Gastroesophageal sphincter (tissue), 3 donors: ENCODE measurements at regions not wholly inside any gene's neighbourhood (a gene's known extent, or its start where the extent isn't known, plus 50 kb on each side); places are given as distances from the start of the nearest gene placed in this dataset.

Source experiments
- EP300 ChIP-seq: sonication (generic); formaldehyde crosslinking; IDR thresholded peaks from one replicate; pipeline ENCODE4 v1.6.1; 2017; ENCODE audit warnings: antibody characterized with exemption, mild to moderate bottlenecking
- POLR2A ChIP-seq, 2 donors: fragments of 450-650 bp; IDR thresholded peaks; one replicate each; pipeline ENCODE4 v1.6.1; 2017; ENCODE audit warnings: antibody characterized with exemption in 2 of 2, mild to moderate bottlenecking in 2 of 2, moderate library complexity in 1 of 2
- POLR2AphosphoS5 ChIP-seq: sonication (generic); formaldehyde crosslinking; IDR thresholded peaks from one replicate; pipeline ENCODE4 v1.6.1; 2017; ENCODE audit warnings: antibody characterized with exemption
- TF ChIP-seq, protein P1 (sequence below), 4 experiments: fragments of 200-600 bp in 2 of 4; fragments of 450-650 bp in 2 of 4; sonication (generic) in 1 of 4; IDR thresholded peaks; one replicate each; pipeline ENCODE4 v1.5.1; 2017 to 2019; ENCODE audit warnings: antibody characterized with exemption in 4 of 4, mild to moderate bottlenecking in 2 of 4, moderate library complexity in 2 of 4

DNA sequence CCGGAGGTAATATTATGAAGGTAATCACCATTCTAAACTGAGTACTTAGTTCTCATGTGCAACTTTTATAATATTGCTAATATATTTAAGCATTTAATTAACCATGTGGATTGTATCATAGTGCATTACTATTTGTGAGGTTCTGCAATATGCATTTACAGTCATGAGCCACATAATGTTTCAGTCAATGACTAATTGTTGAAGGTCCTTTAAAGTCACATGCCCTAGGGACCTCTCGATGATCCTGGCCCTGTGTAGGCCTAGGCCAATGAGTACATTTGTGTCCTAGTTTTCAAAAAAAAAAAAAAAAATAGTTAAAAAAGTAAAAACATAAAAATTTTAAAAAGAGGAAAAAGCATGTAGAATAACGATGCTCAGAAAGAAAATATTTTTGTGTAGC, 298.0 kb downstream of the DSEL start:
- TF ChIP-seq, protein P1, sequence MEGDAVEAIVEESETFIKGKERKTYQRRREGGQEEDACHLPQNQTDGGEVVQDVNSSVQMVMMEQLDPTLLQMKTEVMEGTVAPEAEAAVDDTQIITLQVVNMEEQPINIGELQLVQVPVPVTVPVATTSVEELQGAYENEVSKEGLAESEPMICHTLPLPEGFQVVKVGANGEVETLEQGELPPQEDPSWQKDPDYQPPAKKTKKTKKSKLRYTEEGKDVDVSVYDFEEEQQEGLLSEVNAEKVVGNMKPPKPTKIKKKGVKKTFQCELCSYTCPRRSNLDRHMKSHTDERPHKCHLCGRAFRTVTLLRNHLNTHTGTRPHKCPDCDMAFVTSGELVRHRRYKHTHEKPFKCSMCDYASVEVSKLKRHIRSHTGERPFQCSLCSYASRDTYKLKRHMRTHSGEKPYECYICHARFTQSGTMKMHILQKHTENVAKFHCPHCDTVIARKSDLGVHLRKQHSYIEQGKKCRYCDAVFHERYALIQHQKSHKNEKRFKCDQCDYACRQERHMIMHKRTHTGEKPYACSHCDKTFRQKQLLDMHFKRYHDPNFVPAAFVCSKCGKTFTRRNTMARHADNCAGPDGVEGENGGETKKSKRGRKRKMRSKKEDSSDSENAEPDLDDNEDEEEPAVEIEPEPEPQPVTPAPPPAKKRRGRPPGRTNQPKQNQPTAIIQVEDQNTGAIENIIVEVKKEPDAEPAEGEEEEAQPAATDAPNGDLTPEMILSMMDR (IDR thresholded peaks at IDR 0.05), result no peak
- no peak for TF ChIP-seq EP300
- no peak for TF ChIP-seq POLR2A (IDR thresholded peaks at IDR 0.05)
- no peak for TF ChIP-seq POLR2AphosphoS5
